HCT116 (cell line): ENCODE measurements at regions not wholly inside any gene's neighbourhood (a gene's known extent, or its start where the extent isn't known, plus 50 kb on each side); places are given as distances from the start of the nearest gene placed in this dataset.

ENCODE experiments used
- ATAC-seq: fragments of 200-7000 bp; cut with Tn5 transposase; 2 replicates; pipeline ENCODE4 v1.9.1; 2020; ENCODE audit warnings: mild to moderate bottlenecking, moderate library complexity
- BruUV-seq: library from RNA; stranded (reverse); fragments of 400-500 nt; replicated peaks from 2 replicates; lab custom pipeline; 2021; lab: Mats Ljungman, UMichigan
- CTCF ChIA-PET: fragments of 300-600 bp; sonication (Branson Sonifier 250); formaldehyde crosslinking; loops from one replicate; lab custom pipeline; 2021; ENCODE audit warnings: antibody characterized with exemption; lab: Charles Lee
- POLR2A ChIA-PET: fragments of 300-600, 350-600 bp; sonication (Branson Sonifier 250); formaldehyde crosslinking; loops from one replicate; lab custom pipeline; 2021; ENCODE audit warnings: antibody characterized with exemption; lab: Charles Lee
- RAD21 ChIA-PET, 2 experiments: fragments of 300-600 bp; sonication (Branson Sonifier 250); formaldehyde crosslinking; loops; one replicate each; lab custom pipeline; 2023; ENCODE audit warnings: low total read pairs in 2 of 2; ENCODE audit not compliant: uncharacterized antibody in 2 of 2, unreplicated experiment in 2 of 2, low non-redundant PET in 1 of 2; lab: Charles Lee
- DNase-seq: peaks from one replicate; pipeline ENCODE4 v3.0.0-alpha.2; 2010; ENCODE audit warnings: low read depth, low spot score
- H2AFZ ChIP-seq: fragments of 200-600 bp; shearing (Covaris generic), sonication (generic); 2 replicates; pipeline ENCODE4 v1.6.1; 2017; ENCODE audit warnings: low read depth, mixed run types, mixed read lengths, antibody characterized with exemption, low read length; ENCODE audit not compliant: poor library complexity, severe bottlenecking
- H3K27ac ChIP-seq: 2 replicates; pipeline ENCODE4 v1.5.1; 2012; ENCODE audit warnings: low read depth, low read length
- H3K27me3 ChIP-seq: fragments of 200-600 bp; sonication (generic); 2 replicates; pipeline ENCODE4 v1.6.1; 2016; ENCODE audit warnings: mixed run types, low read length, mixed read lengths; ENCODE audit not compliant: insufficient read depth
- H3K36me3 ChIP-seq, 2 experiments: fragments of 200-500 bp in 1 of 2; fragments of 200-600 bp in 1 of 2; sonication (Bioruptor generic) in 1 of 2; sonication (generic) in 1 of 2; 2 replicates each; pipeline versions ENCODE4 v1.5.1 to v1.6.1; 2014 to 2016; ENCODE audit warnings: low read length in 2 of 2, inconsistent platforms in 1 of 2, mixed read lengths in 1 of 2, mixed run types in 1 of 2; ENCODE audit not compliant: insufficient read depth in 2 of 2, control insufficient read depth in 1 of 2
- H3K4me1 ChIP-seq, 2 experiments: fragments of 200-600 bp in 1 of 2; sonication (generic) in 1 of 2; 2 replicates each; pipeline versions ENCODE4 v1.5.1 to v1.6.1; 2012 to 2017; ENCODE audit warnings: low read length in 2 of 2, inconsistent platforms in 1 of 2, mild to moderate bottlenecking in 1 of 2, mixed read lengths in 1 of 2, mixed run types in 1 of 2, moderate library complexity in 1 of 2; ENCODE audit not compliant: insufficient read depth in 2 of 2, control insufficient read depth in 1 of 2
- H3K4me2 ChIP-seq: fragments of 200-600 bp; sonication (generic); 2 replicates; pipeline ENCODE4 v1.6.1; 2017; ENCODE audit warnings: mixed run types, low read length, mixed read lengths
- H3K4me3 ChIP-seq, 2 experiments: fragments of 200-600 bp in 1 of 2; sonication (generic) in 1 of 2; replicated peaks in 1 of 2; 2 replicates each; pipeline ENCODE4 v1.5.1; 2011 to 2016; ENCODE audit warnings: low read length in 2 of 2, control low read depth in 1 of 2, low read depth in 1 of 2, mild to moderate bottlenecking in 1 of 2, mixed read lengths in 1 of 2, mixed run types in 1 of 2
- H3K79me2 ChIP-seq: fragments of 200-600 bp; sonication (generic); 2 replicates; pipeline ENCODE4 v1.6.1; 2017; ENCODE audit warnings: mild to moderate bottlenecking, mixed run types, low read length, moderate library complexity, mixed read lengths; ENCODE audit not compliant: insufficient read depth
- H3K9ac ChIP-seq: fragments of 200-600 bp; sonication (generic); 2 replicates; pipeline ENCODE4 v1.6.1; 2016; ENCODE audit warnings: low read length, mixed read lengths
- H3K9me2 ChIP-seq: fragments of 200-600 bp; sonication (generic), shearing (Covaris generic); 2 replicates; pipeline ENCODE4 v1.6.1; 2017; ENCODE audit warnings: mixed run types, mild to moderate bottlenecking, moderate library complexity; ENCODE audit not compliant: insufficient read depth
- H3K9me3 ChIP-seq, 2 experiments: fragments of 200-500 bp in 1 of 2; fragments of 200-600 bp in 1 of 2; sonication (Bioruptor generic) in 1 of 2; sonication (generic) in 1 of 2; 2 replicates each; pipeline ENCODE4 v1.6.1; 2014 to 2017; ENCODE audit warnings: low read length in 2 of 2, mixed read lengths in 2 of 2, inconsistent platforms in 1 of 2, low read depth in 1 of 2, mild to moderate bottlenecking in 1 of 2, mixed run types in 1 of 2, moderate library complexity in 1 of 2; ENCODE audit not compliant: control insufficient read depth in 1 of 2, insufficient read depth in 1 of 2
- H4K20me1 ChIP-seq: fragments of 200-600 bp; sonication (generic), shearing (Covaris generic); 2 replicates; pipeline ENCODE4 v1.6.1; 2017; ENCODE audit warnings: mixed run types, mild to moderate bottlenecking, moderate library complexity; ENCODE audit not compliant: insufficient read depth
- CBX3 ChIP-seq: IDR thresholded peaks from 2 replicates; pipeline ENCODE4 v1.6.1; 2012; ENCODE audit warnings: low read depth
- CEBPB ChIP-seq: IDR thresholded peaks from 2 replicates; pipeline ENCODE4 v1.6.1; 2012; ENCODE audit warnings: low read depth
- EGR1 ChIP-seq: IDR thresholded peaks from 2 replicates; pipeline ENCODE4 v1.6.1; 2012; ENCODE audit warnings: low read depth
- EZH2 ChIP-seq: fragments of 200-600 bp; sonication (generic); IDR thresholded peaks from 2 replicates; pipeline ENCODE4 v1.6.1; 2017; ENCODE audit warnings: antibody characterized with exemption, mixed run types
- EZH2phosphoT487 ChIP-seq: fragments of 200-600 bp; IDR thresholded peaks from 2 replicates; pipeline ENCODE4 v1.6.1; 2018; ENCODE audit warnings: antibody characterized with exemption, borderline replicate concordance
- JUND ChIP-seq: IDR thresholded peaks from 2 replicates; pipeline ENCODE4 v1.6.1; 2012
- POLR2A ChIP-seq: IDR thresholded peaks from 2 replicates; pipeline ENCODE4 v1.7.0; 2011; ENCODE audit warnings: borderline replicate concordance; ENCODE audit not compliant: insufficient read depth, insufficient read length; ENCODE audit errors: extremely low read depth
- RAD21 ChIP-seq: IDR thresholded peaks from 2 replicates; pipeline ENCODE4 v1.6.1; 2012; ENCODE audit warnings: low read depth, mild to moderate bottlenecking
- REST ChIP-seq: IDR thresholded peaks from 2 replicates; pipeline ENCODE4 v1.6.1; 2012; ENCODE audit warnings: low read depth
- SRF ChIP-seq: IDR thresholded peaks from 2 replicates; pipeline ENCODE4 v1.6.1; 2012; ENCODE audit warnings: low read depth
- TCF7L2 ChIP-seq: IDR thresholded peaks from 2 replicates; pipeline ENCODE4 v1.7.0; 2011; ENCODE audit warnings: borderline replicate concordance, inconsistent platforms; ENCODE audit not compliant: insufficient read depth, insufficient read length; ENCODE audit errors: extremely low read depth
- YY1 ChIP-seq: IDR thresholded peaks from 2 replicates; pipeline ENCODE4 v1.6.1; 2011; ENCODE audit warnings: low read length, low read depth, moderate library complexity, mild to moderate bottlenecking; ENCODE audit not compliant: insufficient replicate concordance; ENCODE audit errors: extremely low read depth
- ZFX ChIP-seq: fragments of 450-650 bp; IDR thresholded peaks from 2 replicates; pipeline ENCODE4 v1.6.1; 2017
- ZNF274 ChIP-seq: fragments of 200-500 bp; sonication (Bioruptor generic); IDR thresholded peaks from 2 replicates; pipeline ENCODE4 v1.6.1; 2014; ENCODE audit warnings: mild to moderate bottlenecking, low read depth, low read length, inconsistent platforms
- intact Hi-C: fragments of 100-400 bp; cut with micrococcal nuclease; formaldehyde crosslinking; loops from 2 replicates; pipeline ENCODE4 v1.10.0; 2022

GRCh38 chrX:7582191-7582590 lies 260.8 kb upstream of the VCX start:
- CTCF ChIA-PET, result no interaction called here
- BruUV-seq, result no TSS peak
- DNase-seq, result no peak
- ATAC-seq, result no peak
- TF ChIP-seq TCF7L2 (no peak), EZH2 (no peak), YY1 (no peak), ZFX (no peak), CEBPB (no peak), JUND (no peak), ZNF274 (no peak), EZH2phosphoT487 (no peak), POLR2A (no peak), RAD21 (no peak), CBX3 (no peak), REST (no peak), EGR1 (no peak), SRF (no peak)
- no peaks in the 10 kb centered on the region for H3K36me3 ChIP-seq
- no peaks in the 10 kb centered on the region for H4K20me1 ChIP-seq
- no peaks in the 10 kb centered on the region for H3K9me2 ChIP-seq
- no peak overlapping the region for H3K9ac ChIP-seq
- no peak overlapping the region for H3K27ac ChIP-seq
- RAD21 ChIA-PET, result no interaction called here
- H3K9me3 ChIP-seq, result no peaks in the 10 kb centered on the region
- no peak overlapping the region for H2AFZ ChIP-seq
- no peak overlapping the region for H3K4me2 ChIP-seq
- no peaks in the 10 kb centered on the region for H3K27me3 ChIP-seq
- POLR2A ChIA-PET, result no interaction called here
- H3K79me2 ChIP-seq, result no peaks in the 10 kb centered on the region
- no peak overlapping the region for H3K4me3 ChIP-seq
- no peaks in the 10 kb centered on the region for H3K4me1 ChIP-seq
- intact Hi-C loops, result no loop called here
